HL-60 (cell line): ENCODE measurements at regions not wholly inside any gene's neighbourhood (a gene's known extent, or its start where the extent isn't known, plus 50 kb on each side); places are given as distances from the start of the nearest gene placed in this dataset.

ENCODE experiments used
- DNase-seq, 2 experiments: peaks; one replicate each; pipeline ENCODE4 v3.0.0-alpha.2; 2010 to 2020; ENCODE audit warnings: low read depth in 1 of 2, low spot score in 1 of 2
- H3K27ac ChIP-seq: fragments of 250-450 bp; sonication (Bioruptor Pico); replicated peaks from 2 replicates; pipeline ENCODE4 v1.5.1; 2020; ENCODE audit warnings: mild to moderate bottlenecking, moderate library complexity
- H3K27me3 ChIP-seq: fragments of 250-450 bp; sonication (Bioruptor Pico); 2 replicates; pipeline ENCODE4 v1.5.1; 2021; ENCODE audit warnings: mild to moderate bottlenecking, moderate library complexity; ENCODE audit not compliant: insufficient read depth, poor library complexity, severe bottlenecking
- H3K4me3 ChIP-seq: replicated peaks from 2 replicates; pipeline ENCODE4 v1.5.1; 2011; ENCODE audit warnings: mild to moderate bottlenecking, control low read depth, low read length; ENCODE audit not compliant: insufficient read depth
- CTCF ChIP-seq: IDR thresholded peaks from one replicate; pipeline ENCODE4 v1.5.1; 2011; ENCODE audit warnings: low read length, control low read depth, inconsistent platforms; ENCODE audit not compliant: insufficient read depth
- GABPA ChIP-seq: IDR thresholded peaks from 2 replicates; pipeline ENCODE4 v1.6.1; 2012; ENCODE audit warnings: low read depth
- POLR2AphosphoS5 ChIP-seq: IDR thresholded peaks from 2 replicates; pipeline ENCODE4 v1.6.1; 2012; ENCODE audit warnings: low read depth
- SPI1 ChIP-seq: IDR thresholded peaks from 2 replicates; pipeline ENCODE4 v1.6.1; 2012; ENCODE audit warnings: low read depth, mild to moderate bottlenecking, borderline replicate concordance
- TF ChIP-seq, protein P1 (sequence below): IDR thresholded peaks from 2 replicates; pipeline ENCODE4 v1.6.1; 2012; ENCODE audit warnings: low read depth; ENCODE audit not compliant: insufficient replicate concordance

DNA sequence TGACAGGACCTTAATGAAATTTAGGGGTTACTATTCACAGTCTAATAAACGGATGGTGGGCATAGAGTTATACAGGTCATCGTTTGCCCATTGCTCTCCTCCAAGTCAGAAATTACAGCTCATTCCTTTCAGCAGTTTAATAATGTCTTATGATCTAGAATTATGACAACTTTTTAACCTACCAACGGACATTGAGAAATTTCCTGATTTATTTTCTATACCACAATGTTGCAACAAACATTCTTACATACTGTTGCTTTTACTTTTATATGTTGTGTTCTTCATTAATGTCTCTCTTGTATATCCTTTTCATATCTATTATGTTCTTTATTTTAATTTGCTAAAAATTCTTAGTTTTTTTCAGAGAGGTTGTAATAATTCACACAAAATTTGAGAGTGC, 152.8 kb upstream of the PRLR start:
- TF ChIP-seq CTCF (no peak), POLR2AphosphoS5 (no peak), SPI1 (no peak), GABPA (no peak)
- TF ChIP-seq, protein P1, sequence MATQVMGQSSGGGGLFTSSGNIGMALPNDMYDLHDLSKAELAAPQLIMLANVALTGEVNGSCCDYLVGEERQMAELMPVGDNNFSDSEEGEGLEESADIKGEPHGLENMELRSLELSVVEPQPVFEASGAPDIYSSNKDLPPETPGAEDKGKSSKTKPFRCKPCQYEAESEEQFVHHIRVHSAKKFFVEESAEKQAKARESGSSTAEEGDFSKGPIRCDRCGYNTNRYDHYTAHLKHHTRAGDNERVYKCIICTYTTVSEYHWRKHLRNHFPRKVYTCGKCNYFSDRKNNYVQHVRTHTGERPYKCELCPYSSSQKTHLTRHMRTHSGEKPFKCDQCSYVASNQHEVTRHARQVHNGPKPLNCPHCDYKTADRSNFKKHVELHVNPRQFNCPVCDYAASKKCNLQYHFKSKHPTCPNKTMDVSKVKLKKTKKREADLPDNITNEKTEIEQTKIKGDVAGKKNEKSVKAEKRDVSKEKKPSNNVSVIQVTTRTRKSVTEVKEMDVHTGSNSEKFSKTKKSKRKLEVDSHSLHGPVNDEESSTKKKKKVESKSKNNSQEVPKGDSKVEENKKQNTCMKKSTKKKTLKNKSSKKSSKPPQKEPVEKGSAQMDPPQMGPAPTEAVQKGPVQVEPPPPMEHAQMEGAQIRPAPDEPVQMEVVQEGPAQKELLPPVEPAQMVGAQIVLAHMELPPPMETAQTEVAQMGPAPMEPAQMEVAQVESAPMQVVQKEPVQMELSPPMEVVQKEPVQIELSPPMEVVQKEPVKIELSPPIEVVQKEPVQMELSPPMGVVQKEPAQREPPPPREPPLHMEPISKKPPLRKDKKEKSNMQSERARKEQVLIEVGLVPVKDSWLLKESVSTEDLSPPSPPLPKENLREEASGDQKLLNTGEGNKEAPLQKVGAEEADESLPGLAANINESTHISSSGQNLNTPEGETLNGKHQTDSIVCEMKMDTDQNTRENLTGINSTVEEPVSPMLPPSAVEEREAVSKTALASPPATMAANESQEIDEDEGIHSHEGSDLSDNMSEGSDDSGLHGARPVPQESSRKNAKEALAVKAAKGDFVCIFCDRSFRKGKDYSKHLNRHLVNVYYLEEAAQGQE = no peak
- no peak overlapping the region for H3K27ac ChIP-seq

DNA sequence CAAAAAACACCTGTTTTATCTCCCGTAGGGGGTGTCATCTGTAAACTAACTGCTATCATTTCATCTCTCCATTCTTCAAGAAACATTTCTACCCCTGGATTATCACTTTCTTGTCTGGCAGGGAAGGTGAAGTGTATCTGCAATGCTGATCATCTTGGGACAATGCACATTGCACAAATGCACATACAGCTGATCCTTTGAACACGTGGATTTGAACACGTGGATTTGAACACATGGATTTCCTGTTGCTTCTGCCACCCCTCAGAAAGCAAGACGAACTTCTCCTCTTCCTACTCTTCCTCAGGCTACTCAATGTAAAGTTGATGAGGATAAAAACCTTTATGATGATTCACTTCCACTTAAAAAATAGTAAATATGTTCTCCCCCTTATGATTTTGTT, 147.4 kb upstream of the PRLR start:
- Histone ChIP-seq H3K4me3 (no peak overlapping the region), H3K27ac (no peak overlapping the region), H3K27me3 (no peaks in the 10 kb centered on the region)
- TF ChIP-seq CTCF (no peak), POLR2AphosphoS5 (no peak), GABPA (no peak), SPI1 (no peak)
- TF ChIP-seq, protein P1 = no peak
- DNase-seq = no peak

More for the DNA sequence above, 152.8 kb upstream of the PRLR start:
- Histone ChIP-seq H3K27me3 (no peaks in the 10 kb centered on the region), H3K4me3 (no peak overlapping the region)
- peak in 1 of 2 experiments; percentile 17 for DNase-seq

GRCh38 chr5:35374584-35374983, 144.3 kb upstream of the PRLR start:
- Histone ChIP-seq H3K27ac (no peak overlapping the region), H3K27me3 (no peaks in the 10 kb centered on the region), H3K4me3 (no peak overlapping the region)
- TF ChIP-seq POLR2AphosphoS5 = no peak
- no peak for TF ChIP-seq CTCF
- no peak for TF ChIP-seq GABPA
- TF ChIP-seq, protein P1 = no peak
- TF ChIP-seq SPI1 = no peak
- no peak for DNase-seq
